Upper lobe of right lung (tissue), 1 donor: ENCODE measurements at regions not wholly inside any gene's neighbourhood (a gene's known extent, or its start where the extent isn't known, plus 50 kb on each side); places are given as distances from the start of the nearest gene placed in this dataset.

ENCODE experiments used
- ATAC-seq: fragments of 200-7000 bp; cut with Tn5 transposase; one replicate; pipeline ENCODE4 v1.9.1; 2020; ENCODE audit warnings: mild to moderate bottlenecking, moderate library complexity
- DNase-seq: peaks from one replicate; pipeline ENCODE4 v3.0.0-alpha.2; 2020
- H3K27ac ChIP-seq: fragments of 200-600 bp; one replicate; pipeline ENCODE4 v1.8.0; 2022
- H3K27me3 ChIP-seq: fragments of 200-600 bp; one replicate; pipeline ENCODE4 v1.8.0; 2022; ENCODE audit warnings: mild to moderate bottlenecking
- H3K36me3 ChIP-seq: fragments of 200-600 bp; one replicate; pipeline ENCODE4 v1.8.0; 2022
- H3K4me1 ChIP-seq: fragments of 200-600 bp; one replicate; pipeline ENCODE4 v1.8.0; 2022
- H3K4me3 ChIP-seq: fragments of 200-600 bp; one replicate; pipeline ENCODE4 v1.8.0; 2022; ENCODE audit warnings: mild to moderate bottlenecking
- H3K9me3 ChIP-seq: fragments of 200-600 bp; one replicate; pipeline ENCODE4 v1.8.0; 2022
- CTCF ChIP-seq: fragments of 200-600 bp; IDR thresholded peaks from one replicate; pipeline ENCODE4 v1.8.0; 2022; ENCODE audit warnings: antibody characterized with exemption
- intact Hi-C: fragments of 100-400 bp; cut with DNase I; formaldehyde crosslinking; loops from one replicate; pipeline ENCODE4 v1.11.0; 2022
- donor health status: DM: no; HTN: yes; CAD: no; lungs with severe emphysema.

- no peaks in the 10 kb centered on the region for H3K36me3 ChIP-seq
- H3K4me1 ChIP-seq, result no peaks in the 10 kb centered on the region
- no peak overlapping the region for H3K27ac ChIP-seq
- TF ChIP-seq CTCF, result no peak
- no peak overlapping the region for H3K4me3 ChIP-seq
- no peaks in the 10 kb centered on the region for H3K9me3 ChIP-seq
- intact Hi-C loops, result no loop called here
- ATAC-seq (no peak), DNase-seq (no peak)
- peaks cover 20% of the 10 kb centered on the region for H3K27me3 ChIP-seq
Observed at GRCh38 chr19:32230441-32230840, 115.0 kb upstream of the ZNF507 start.

GRCh38 chr19:32231020-32231419 lies 114.4 kb upstream of the ZNF507 start:
- Histone ChIP-seq H3K27me3 (peaks cover 24% of the 10 kb centered on the region), H3K36me3 (no peaks in the 10 kb centered on the region), H3K27ac (no peak overlapping the region), H3K4me3 (no peak overlapping the region), H3K4me1 (no peaks in the 10 kb centered on the region), H3K9me3 (no peaks in the 10 kb centered on the region)
- ATAC-seq (no peak), DNase-seq (no peak)
- no peak for TF ChIP-seq CTCF
- intact Hi-C loops, result no loop called here

GRCh38 chr19:32231691-32232090 lies 113.7 kb upstream of the ZNF507 start:
- TF ChIP-seq CTCF, result no peak
- H3K36me3 ChIP-seq, result no peaks in the 10 kb centered on the region
- intact Hi-C loops, result no loop called here
- DNase-seq (no peak), ATAC-seq (no peak)
- no peak overlapping the region for H3K4me3 ChIP-seq
- no peaks in the 10 kb centered on the region for H3K9me3 ChIP-seq
- no peak overlapping the region for H3K27ac ChIP-seq
- no peaks in the 10 kb centered on the region for H3K4me1 ChIP-seq
- peaks cover 27% of the 10 kb centered on the region for H3K27me3 ChIP-seq

GRCh38 chr19:32232449-32232848 lies 113.0 kb upstream of the ZNF507 start:
- Histone ChIP-seq H3K27me3 (peaks cover 23% of the 10 kb centered on the region), H3K36me3 (no peaks in the 10 kb centered on the region), H3K4me3 (no peak overlapping the region), H3K27ac (no peak overlapping the region), H3K4me1 (no peaks in the 10 kb centered on the region), H3K9me3 (no peaks in the 10 kb centered on the region)
- intact Hi-C loops, result no loop called here
- no peak for ATAC-seq
- TF ChIP-seq CTCF, result no peak
- no peak for DNase-seq

GRCh38 chr19:32233091-32233490 lies 112.3 kb upstream of the ZNF507 start:
- no peak overlapping the region for H3K27ac ChIP-seq
- ATAC-seq, result no peak
- no peaks in the 10 kb centered on the region for H3K9me3 ChIP-seq
- intact Hi-C loops, result no loop called here
- DNase-seq, result peak; percentile 52
- no peak for TF ChIP-seq CTCF
- peaks cover 23% of the 10 kb centered on the region for H3K27me3 ChIP-seq
- no peaks in the 10 kb centered on the region for H3K36me3 ChIP-seq
- H3K4me1 ChIP-seq, result no peaks in the 10 kb centered on the region
- no peak overlapping the region for H3K4me3 ChIP-seq

- Histone ChIP-seq H3K36me3 (no peaks in the 10 kb centered on the region), H3K27ac (no peak overlapping the region), H3K9me3 (no peaks in the 10 kb centered on the region), H3K4me1 (no peaks in the 10 kb centered on the region), H3K4me3 (no peak overlapping the region), H3K27me3 (peaks cover 23% of the 10 kb centered on the region)
- TF ChIP-seq CTCF, result no peak
- peak; percentile 49 for DNase-seq
- ATAC-seq, result no peak
- intact Hi-C loops, result no loop called here
Observed at GRCh38 chr19:32233885-32234284, 111.5 kb upstream of the ZNF507 start.
